ENCODE measurements at regions not wholly inside any gene's neighbourhood (a gene's known extent, or its start where the extent isn't known, plus 50 kb on each side); places are given as distances from the start of the nearest gene placed in this dataset.

DNA sequence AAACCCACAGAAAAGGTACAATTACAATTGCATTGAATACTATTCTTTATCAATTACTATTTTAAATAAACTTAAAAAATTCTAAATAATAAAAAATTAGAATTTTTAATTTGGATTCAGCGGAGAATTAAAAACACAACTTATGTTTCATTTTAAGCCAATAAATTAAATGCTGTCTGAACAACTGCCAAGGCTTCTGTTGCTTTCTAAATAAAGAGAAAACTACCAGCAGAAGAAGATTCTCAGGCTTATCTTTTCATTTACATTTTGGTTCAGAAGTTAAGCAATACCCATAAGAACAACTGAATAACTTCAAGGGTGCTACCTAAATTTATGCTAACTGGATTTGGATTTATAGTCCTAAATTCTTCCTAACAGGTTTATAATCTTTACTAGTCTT is 150.0 kb upstream of the FTMT start:
- Histone ChIP-seq H3K27me3 (ENCODE audit: control insufficient read depth, insufficient read depth, low read length) (no peaks in the 10 kb centered on the region), H3K36me3 (ENCODE audit: control insufficient read depth, insufficient read depth, low read length) (no peaks in the 10 kb centered on the region), H3K4me3 (ENCODE audit: low read depth, low read length) (no peak overlapping the region)
- ChIA-PET POLR2A (no interaction called here), CTCF (no interaction called here)
- TF ChIP-seq, protein P1, sequence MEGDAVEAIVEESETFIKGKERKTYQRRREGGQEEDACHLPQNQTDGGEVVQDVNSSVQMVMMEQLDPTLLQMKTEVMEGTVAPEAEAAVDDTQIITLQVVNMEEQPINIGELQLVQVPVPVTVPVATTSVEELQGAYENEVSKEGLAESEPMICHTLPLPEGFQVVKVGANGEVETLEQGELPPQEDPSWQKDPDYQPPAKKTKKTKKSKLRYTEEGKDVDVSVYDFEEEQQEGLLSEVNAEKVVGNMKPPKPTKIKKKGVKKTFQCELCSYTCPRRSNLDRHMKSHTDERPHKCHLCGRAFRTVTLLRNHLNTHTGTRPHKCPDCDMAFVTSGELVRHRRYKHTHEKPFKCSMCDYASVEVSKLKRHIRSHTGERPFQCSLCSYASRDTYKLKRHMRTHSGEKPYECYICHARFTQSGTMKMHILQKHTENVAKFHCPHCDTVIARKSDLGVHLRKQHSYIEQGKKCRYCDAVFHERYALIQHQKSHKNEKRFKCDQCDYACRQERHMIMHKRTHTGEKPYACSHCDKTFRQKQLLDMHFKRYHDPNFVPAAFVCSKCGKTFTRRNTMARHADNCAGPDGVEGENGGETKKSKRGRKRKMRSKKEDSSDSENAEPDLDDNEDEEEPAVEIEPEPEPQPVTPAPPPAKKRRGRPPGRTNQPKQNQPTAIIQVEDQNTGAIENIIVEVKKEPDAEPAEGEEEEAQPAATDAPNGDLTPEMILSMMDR (IDR thresholded peaks at IDR 0.05; ENCODE audit: insufficient read depth, low read depth, low read length) = no peak
- no peak for DNase-seq (ENCODE audit: low read depth)

DNA sequence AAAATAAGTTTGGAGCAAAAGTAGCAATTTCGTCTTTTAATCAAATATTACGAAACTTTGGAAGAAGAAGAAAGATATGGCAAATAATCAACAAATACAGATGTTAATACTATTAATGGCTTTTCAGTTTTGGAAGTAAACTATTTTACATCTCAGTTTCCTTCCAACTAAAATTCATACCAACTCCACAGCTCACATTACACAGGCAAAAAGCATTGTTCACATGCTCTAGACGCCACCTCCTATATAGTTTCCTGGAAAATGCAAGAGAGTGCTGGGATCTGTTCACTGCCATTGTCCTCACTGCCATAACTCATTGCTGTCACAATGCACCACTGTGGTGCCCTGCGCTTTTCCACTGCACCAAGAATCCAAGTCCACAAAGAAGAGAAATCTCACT is 149.0 kb upstream of the FTMT start:
- ChIA-PET POLR2A (no interaction called here), CTCF (no interaction called here)
- Histone ChIP-seq H3K27me3 (ENCODE audit: control insufficient read depth, insufficient read depth, low read length) (no peaks in the 10 kb centered on the region), H3K36me3 (ENCODE audit: control insufficient read depth, insufficient read depth, low read length) (no peaks in the 10 kb centered on the region), H3K4me3 (ENCODE audit: low read depth, low read length) (no peak overlapping the region)
- TF ChIP-seq, protein P1 (IDR thresholded peaks at IDR 0.05; ENCODE audit: insufficient read depth, low read depth, low read length) = no peak
- no peak for DNase-seq (ENCODE audit: low read depth)

DNA sequence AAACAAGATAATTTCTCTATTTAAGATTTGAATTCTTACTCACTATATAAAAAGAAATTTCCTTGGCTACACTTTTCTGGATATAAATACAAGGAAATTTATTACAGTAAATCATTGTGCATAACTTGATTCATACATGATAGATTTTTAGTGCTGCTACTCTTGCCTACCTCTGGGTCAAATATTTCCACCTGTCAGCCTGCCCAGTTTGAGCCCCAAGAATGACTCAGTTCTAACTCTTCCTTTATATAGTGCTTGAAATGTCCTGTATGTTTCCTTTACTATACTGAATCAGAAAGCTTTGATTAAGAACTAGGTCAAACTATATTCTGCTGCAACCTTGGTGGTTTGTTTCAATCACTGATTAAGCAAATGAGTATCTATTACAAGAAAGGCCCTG is 147.4 kb upstream of the FTMT start:
- H3K4me3 ChIP-seq (ENCODE audit: low read depth, low read length) = no peak overlapping the region
- H3K36me3 ChIP-seq (ENCODE audit: control insufficient read depth, insufficient read depth, low read length) = no peaks in the 10 kb centered on the region
- ChIA-PET CTCF (no interaction called here), POLR2A (no interaction called here)
- TF ChIP-seq, protein P1 (IDR thresholded peaks at IDR 0.05; ENCODE audit: insufficient read depth, low read depth, low read length) = no peak
- DNase-seq (ENCODE audit: low read depth) = no peak
- no peaks in the 10 kb centered on the region for H3K27me3 ChIP-seq (ENCODE audit: control insufficient read depth, insufficient read depth, low read length)

DNA sequence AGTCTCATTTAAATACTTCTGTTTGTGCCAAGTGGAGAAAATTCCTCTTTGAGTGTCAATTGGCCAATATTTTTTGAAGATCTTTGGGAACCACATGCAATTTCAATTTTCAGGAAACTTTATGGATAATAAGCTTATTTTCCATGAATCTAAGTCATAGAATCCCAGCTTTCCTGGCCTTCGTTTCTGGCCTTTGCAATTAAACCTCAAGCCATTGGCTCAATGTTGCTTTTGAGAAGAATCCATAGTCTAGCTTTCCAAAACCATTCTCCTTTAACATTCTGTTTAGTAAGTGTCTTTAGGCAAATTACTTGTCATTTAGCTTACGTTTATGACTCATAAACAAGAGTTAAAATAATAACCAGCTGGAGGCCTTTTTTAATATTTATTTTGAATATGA is 145.0 kb upstream of the FTMT start:
- DNase-seq (ENCODE audit: low read depth) = no peak
- CTCF ChIA-PET = interaction anchor here (0.5 kb wide), 1 partner anchor 12 kb away, joined by 3 read pairs; no protein-coding TSS in a partner anchor

DNA sequence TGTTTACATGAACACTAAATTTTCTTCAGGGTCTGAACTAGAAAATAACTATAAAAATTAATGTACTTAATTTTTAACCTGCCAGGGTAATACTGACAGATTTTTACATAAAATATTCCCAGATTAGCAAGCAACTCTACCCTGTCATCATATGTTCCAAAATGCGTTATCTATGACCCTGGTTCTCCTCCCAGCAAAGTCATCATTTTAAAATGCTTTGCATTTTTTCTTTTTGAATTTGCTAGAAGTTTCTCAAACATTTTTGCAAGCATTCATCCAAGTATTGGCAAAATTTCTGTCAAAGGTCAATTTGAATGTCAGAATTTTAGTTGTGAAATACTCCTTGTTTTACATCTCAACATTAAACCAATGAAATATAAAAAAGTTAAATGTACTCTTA is 144.5 kb upstream of the FTMT start:
- ChIA-PET CTCF (no interaction called here), POLR2A (no interaction called here)
- DNase-seq (ENCODE audit: low read depth) = no peak
- Histone ChIP-seq H3K36me3 (ENCODE audit: control insufficient read depth, insufficient read depth, low read length) (no peaks in the 10 kb centered on the region), H3K4me3 (ENCODE audit: low read depth, low read length) (no peak overlapping the region), H3K27me3 (ENCODE audit: control insufficient read depth, insufficient read depth, low read length) (no peaks in the 10 kb centered on the region)
- TF ChIP-seq, protein P1 (IDR thresholded peaks at IDR 0.05; ENCODE audit: insufficient read depth, low read depth, low read length) = no peak

More for the DNA sequence above, 145.0 kb upstream of the FTMT start:
- H3K4me3 ChIP-seq (ENCODE audit: low read depth, low read length) = no peak overlapping the region
- H3K27me3 ChIP-seq (ENCODE audit: control insufficient read depth, insufficient read depth, low read length) = no peaks in the 10 kb centered on the region
- TF ChIP-seq, protein P1 (IDR thresholded peaks at IDR 0.05; ENCODE audit: insufficient read depth, low read depth, low read length) = no peak
- POLR2A ChIA-PET = no interaction called here
- no peaks in the 10 kb centered on the region for H3K36me3 ChIP-seq (ENCODE audit: control insufficient read depth, insufficient read depth, low read length)
